Astrocyte of the spinal cord (primary cell): ENCODE measurements at regions not wholly inside any gene's neighbourhood (a gene's known extent, or its start where the extent isn't known, plus 50 kb on each side); places are given as distances from the start of the nearest gene placed in this dataset.

Experiments
- DNase-seq: peaks from one replicate; pipeline ENCODE4 v3.0.0; 2011; ENCODE audit warnings: low read depth, low spot score
- H3K4me3 ChIP-seq: 2 replicates; pipeline ENCODE4 v1.5.1; 2011; ENCODE audit warnings: low read depth, mild to moderate bottlenecking, low read length, moderate library complexity
- CTCF ChIP-seq: IDR thresholded peaks from 2 replicates; pipeline ENCODE4 v1.5.1; 2012; ENCODE audit warnings: low read depth, mild to moderate bottlenecking, low read length, inconsistent platforms
- in situ Hi-C: cut with HindIII; loops from 2 replicates; pipeline ENCODE4 v1.10.0; 2017; ENCODE audit warnings: low sequenced_read_pairs

- no peak for DNase-seq
- H3K4me3 ChIP-seq, result no peak overlapping the region
- TF ChIP-seq CTCF, result no peak
- in situ Hi-C loops, result no loop called here
These were observed 213.4 kb downstream of the PPP1R3A start for GRCh38 chr7:113705439-113705838.

GRCh38 chr7:113698556-113699220 lies 220.1 kb downstream of the PPP1R3A start:
- in situ Hi-C loops, result no loop called here
- no peak overlapping the region for H3K4me3 ChIP-seq
- peak; percentile 45 for DNase-seq
- TF ChIP-seq CTCF, result peak; percentile 83

GRCh38 chr7:113694149-113694548 lies 224.7 kb downstream of the PPP1R3A start:
- DNase-seq, result no peak
- in situ Hi-C loops, result no loop called here
- no peak for TF ChIP-seq CTCF
- H3K4me3 ChIP-seq, result no peak overlapping the region

GRCh38 chr7:113684165-113684564 lies 234.6 kb downstream of the PPP1R3A start:
- in situ Hi-C loops, result no loop called here
- TF ChIP-seq CTCF, result no peak
- no peak for DNase-seq
- H3K4me3 ChIP-seq, result no peak overlapping the region

- no peak for TF ChIP-seq CTCF
- no peak for DNase-seq
- in situ Hi-C loops, result no loop called here
- H3K4me3 ChIP-seq, result no peak overlapping the region
These were observed 241.0 kb downstream of the PPP1R3A start for GRCh38 chr7:113677811-113678210.

GRCh38 chr7:113664867-113665266 lies 253.9 kb downstream of the PPP1R3A start:
- no peak for DNase-seq
- in situ Hi-C loops, result no loop called here
- no peak for TF ChIP-seq CTCF
- H3K4me3 ChIP-seq, result no peak overlapping the region

- no peak overlapping the region for H3K4me3 ChIP-seq
- in situ Hi-C loops, result no loop called here
- TF ChIP-seq CTCF, result no peak
- DNase-seq, result no peak
These were observed 259.4 kb downstream of the PPP1R3A start for GRCh38 chr7:113659416-113659815.
